CD4-positive, alpha-beta memory T cell (primary cell): ENCODE measurements at regions not wholly inside any gene's neighbourhood (a gene's known extent, or its start where the extent isn't known, plus 50 kb on each side); places are given as distances from the start of the nearest gene placed in this dataset.
"Not testable (repeated sequence)": the region's sequence is repeated elsewhere in the genome, so short reads cannot be mapped to it uniquely, and the experiment has no call there.

Source experiments
- CTCF ChIA-PET: fragments of 350-600 bp; sonication (Branson Sonifier 250); formaldehyde crosslinking; loops from one replicate; lab custom pipeline; 2021; ENCODE audit warnings: inconsistent platforms; ENCODE audit not compliant: partially characterized antibody; lab: Charles Lee
- POLR2A ChIA-PET: fragments of 350-600 bp; sonication (Branson Sonifier 250); formaldehyde crosslinking; loops from one replicate; lab custom pipeline; 2021; ENCODE audit not compliant: partially characterized antibody; lab: Charles Lee
- DNase-seq, 5 donors: peaks; one replicate each; pipeline versions ENCODE4 v3.0.0 to v3.0.0-alpha.2; 2020 to 2022; ENCODE audit warnings: mixed read lengths in 1 of 5
- H3K27ac ChIP-seq: one replicate; pipeline ENCODE4 v1.7.0; 2013; ENCODE audit warnings: low read depth, low read length
- H3K27me3 ChIP-seq: 2 replicates; pipeline ENCODE4 v1.7.0; 2013; ENCODE audit warnings: mild to moderate bottlenecking, low read length, moderate library complexity; ENCODE audit not compliant: insufficient read depth
- H3K36me3 ChIP-seq: 2 replicates; pipeline ENCODE4 v1.7.0; 2013; ENCODE audit warnings: mild to moderate bottlenecking, low read length, moderate library complexity; ENCODE audit not compliant: insufficient read depth
- H3K4me1 ChIP-seq: 2 replicates; pipeline ENCODE4 v1.7.0; 2013; ENCODE audit warnings: mild to moderate bottlenecking, low read length, moderate library complexity; ENCODE audit not compliant: insufficient read depth
- H3K4me3 ChIP-seq, 2 donors: one replicate each; pipeline ENCODE4 v1.7.0; 2013; ENCODE audit warnings: low read length in 2 of 2, mild to moderate bottlenecking in 1 of 2
- H3K9me3 ChIP-seq, 2 donors: one replicate each; pipeline ENCODE4 v1.7.0; 2013; ENCODE audit warnings: low read length in 2 of 2, control low read depth in 1 of 2; ENCODE audit not compliant: control insufficient read depth in 1 of 2
- H3K27ac Mint-ChIP-seq, 7 donors: one replicate each; pipeline ENCODE4 v1.8.0; 2020 to 2021; ENCODE audit warnings: mixed read lengths in 7 of 7, mild to moderate bottlenecking in 6 of 7, inconsistent platforms in 3 of 7, moderate library complexity in 3 of 7
- H3K27me3 Mint-ChIP-seq, 2 donors: one replicate each; pipeline ENCODE4 v1.8.0; 2020 to 2021; ENCODE audit warnings: mixed read lengths in 2 of 2
- H3K36me3 Mint-ChIP-seq, 2 donors: one replicate each; pipeline ENCODE4 v1.8.0; 2020 to 2021; ENCODE audit warnings: mixed read lengths in 2 of 2, inconsistent platforms in 1 of 2, mild to moderate bottlenecking in 1 of 2
- H3K4me1 Mint-ChIP-seq, 4 donors: one replicate each; pipeline ENCODE4 v1.8.0; 2020 to 2021; ENCODE audit warnings: mixed read lengths in 4 of 4, mild to moderate bottlenecking in 1 of 4
- H3K4me3 Mint-ChIP-seq, 8 donors: one replicate each; pipeline ENCODE4 v1.8.0; 2020 to 2021; ENCODE audit warnings: mixed read lengths in 8 of 8, mild to moderate bottlenecking in 7 of 8, moderate library complexity in 6 of 8, inconsistent platforms in 3 of 8
- H3K9me3 Mint-ChIP-seq, 8 donors: one replicate each; pipeline ENCODE4 v1.8.0; 2020 to 2021; ENCODE audit warnings: mixed read lengths in 8 of 8, mild to moderate bottlenecking in 5 of 8, inconsistent platforms in 3 of 8, moderate library complexity in 1 of 8
- intact Hi-C: fragments of 100-400 bp; cut with micrococcal nuclease; formaldehyde crosslinking; loops from one replicate; pipeline ENCODE4 v1.15.1; 2023

- CTCF ChIA-PET: no interaction called here
- H3K27ac Mint-ChIP-seq: no peak overlapping the region
- no peak overlapping the region for H3K4me3 ChIP-seq
Observed at GRCh38 chr3:162584986-162585385, 1088.4 kb downstream of the OTOL1 start.

GRCh38 chr3:162586591-162586990 is 1090.0 kb downstream of the OTOL1 start:
- Histone ChIP-seq H3K36me3 (no peaks in the 10 kb centered on the region), H3K4me3 (no peak overlapping the region), H3K4me1 (no peaks in the 10 kb centered on the region), H3K27me3 (no peaks in the 10 kb centered on the region), H3K27ac (no peak overlapping the region), H3K9me3 (no peaks in the 10 kb centered on the region)
- intact Hi-C loops: no loop called here
- Mint-ChIP-seq H3K4me1 (no peaks in the 10 kb centered on the region), H3K9me3 (peaks cover 0 to 6% (median 4%) of the 10 kb centered on the region in 8 donors), H3K27me3 (no peaks in the 10 kb centered on the region), H3K4me3 (no peak overlapping the region), H3K27ac (no peak overlapping the region), H3K36me3 (no peaks in the 10 kb centered on the region)
- POLR2A ChIA-PET: no interaction called here
- no peak for DNase-seq
- CTCF ChIA-PET: no interaction called here

More at GRCh38 chr3:162584986-162585385, 1088.4 kb downstream of the OTOL1 start:
- H3K36me3 Mint-ChIP-seq: no peaks in the 10 kb centered on the region
- H3K4me3 Mint-ChIP-seq: no peak overlapping the region
- peaks cover 0 to 7% (median 3%) of the 10 kb centered on the region in 8 donors for H3K9me3 Mint-ChIP-seq
- H3K27me3 Mint-ChIP-seq: no peaks in the 10 kb centered on the region
- no peaks in the 10 kb centered on the region for H3K4me1 ChIP-seq
- no peak overlapping the region for H3K27ac ChIP-seq
- no peaks in the 10 kb centered on the region for H3K4me1 Mint-ChIP-seq
- intact Hi-C loops: no loop called here
- H3K9me3 ChIP-seq: no peaks in the 10 kb centered on the region
- DNase-seq: no peak
- H3K36me3 ChIP-seq: no peaks in the 10 kb centered on the region
- H3K27me3 ChIP-seq: no peaks in the 10 kb centered on the region
- POLR2A ChIA-PET: no interaction called here

GRCh38 chr3:162597226-162597625 is 1100.6 kb downstream of the OTOL1 start:
- Histone ChIP-seq H3K36me3 (no peaks in the 10 kb centered on the region), H3K27me3 (no peaks in the 10 kb centered on the region), H3K27ac (no peak overlapping the region), H3K4me1 (no peaks in the 10 kb centered on the region), H3K4me3 (no peak overlapping the region), H3K9me3 (no peaks in the 10 kb centered on the region)
- Mint-ChIP-seq H3K4me1 (no peaks in the 10 kb centered on the region), H3K36me3 (no peaks in the 10 kb centered on the region), H3K9me3 (peaks cover 2 to 12% (median 6%) of the 10 kb centered on the region in 8 donors), H3K4me3 (no peak overlapping the region), H3K27ac (no peak overlapping the region), H3K27me3 (no peaks in the 10 kb centered on the region)
- intact Hi-C loops: no loop called here
- DNase-seq: no peak
- ChIA-PET CTCF (no interaction called here), POLR2A (no interaction called here)

GRCh38 chr3:162598500-162598899 is 1101.9 kb downstream of the OTOL1 start:
- H3K36me3 ChIP-seq, H3K27me3 Mint-ChIP-seq, POLR2A ChIA-PET, H3K36me3 Mint-ChIP-seq, H3K4me1 ChIP-seq, H3K4me3 ChIP-seq, intact Hi-C loops, H3K27ac ChIP-seq, H3K27ac Mint-ChIP-seq, H3K9me3 ChIP-seq, DNase-seq, H3K27me3 ChIP-seq, CTCF ChIA-PET, H3K4me3 Mint-ChIP-seq, H3K4me1 Mint-ChIP-seq: not testable (repeated sequence)
- peaks cover 3 to 12% (median 6%) of the 10 kb centered on the region in 8 donors for H3K9me3 Mint-ChIP-seq

GRCh38 chr3:162599742-162600141 is 1103.1 kb downstream of the OTOL1 start:
- H3K4me1 Mint-ChIP-seq, H3K27ac Mint-ChIP-seq, H3K36me3 Mint-ChIP-seq, H3K36me3 ChIP-seq, H3K27me3 ChIP-seq, H3K4me3 Mint-ChIP-seq, H3K27ac ChIP-seq, H3K4me3 ChIP-seq, intact Hi-C loops, CTCF ChIA-PET, H3K4me1 ChIP-seq, H3K9me3 ChIP-seq, POLR2A ChIA-PET, H3K27me3 Mint-ChIP-seq: not testable (repeated sequence)
- H3K9me3 Mint-ChIP-seq: peaks cover 3 to 16% (median 9%) of the 10 kb centered on the region in 8 donors
- peak in 1 of 5 donors; percentile 31 for DNase-seq

GRCh38 chr3:162601101-162601670 is 1104.6 kb downstream of the OTOL1 start:
- Histone ChIP-seq H3K4me1 (no peaks in the 10 kb centered on the region), H3K27me3 (no peaks in the 10 kb centered on the region), H3K36me3 (no peaks in the 10 kb centered on the region), H3K27ac (no peak overlapping the region), H3K4me3 (no peak overlapping the region), H3K9me3 (no peaks in the 10 kb centered on the region)
- ChIA-PET CTCF (no interaction called here), POLR2A (no interaction called here)
- H3K4me3 Mint-ChIP-seq: no peak overlapping the region
- no peak for DNase-seq
- no peaks in the 10 kb centered on the region for H3K36me3 Mint-ChIP-seq
- intact Hi-C loops: no loop called here
- H3K27me3 Mint-ChIP-seq: no peaks in the 10 kb centered on the region
- H3K9me3 Mint-ChIP-seq: peaks cover 4 to 16% (median 9%) of the 10 kb centered on the region in 8 donors
- H3K4me1 Mint-ChIP-seq: no peaks in the 10 kb centered on the region
- H3K27ac Mint-ChIP-seq: no peak overlapping the region

- intact Hi-C loops: no loop called here
- POLR2A ChIA-PET: no interaction called here
- Histone ChIP-seq H3K36me3 (no peaks in the 10 kb centered on the region), H3K4me1 (no peaks in the 10 kb centered on the region), H3K4me3 (no peak overlapping the region), H3K9me3 (no peaks in the 10 kb centered on the region), H3K27ac (no peak overlapping the region), H3K27me3 (no peaks in the 10 kb centered on the region)
- peak overlapping the region in 1 of 7 donors; percentile 27 for H3K27ac Mint-ChIP-seq
- no peaks in the 10 kb centered on the region for H3K4me1 Mint-ChIP-seq
- CTCF ChIA-PET: no interaction called here
- no peaks in the 10 kb centered on the region for H3K36me3 Mint-ChIP-seq
- H3K27me3 Mint-ChIP-seq: no peaks in the 10 kb centered on the region
- no peak for DNase-seq
- no peak overlapping the region for H3K4me3 Mint-ChIP-seq
- H3K9me3 Mint-ChIP-seq: peaks cover 4 to 16% (median 10%) of the 10 kb centered on the region in 8 donors
Observed at GRCh38 chr3:162602619-162603018, 1106.0 kb downstream of the OTOL1 start.
